ENCODE measurements at regions not wholly inside any gene's neighbourhood (a gene's known extent, or its start where the extent isn't known, plus 50 kb on each side); places are given as distances from the start of the nearest gene placed in this dataset.

GRCh38 chr2:239570216-239570925 is 169.6 kb upstream of the HDAC4 start:
- TF ChIP-seq ZNF565 (CRISPR knock-in tag; conservative IDR thresholded peaks at IDR 0.05; ENCODE audit: low read depth) (no peak), ESRRG (CRISPR knock-in tag; IDR thresholded peaks at IDR 0.05) (no peak), POU6F1 (CRISPR knock-in tag; IDR thresholded peaks at IDR 0.05; ENCODE audit: borderline replicate concordance, low read depth) (no peak), BACH2 (CRISPR knock-in tag; IDR thresholded peaks at IDR 0.05; ENCODE audit: borderline replicate concordance) (no peak), OSR1 (CRISPR knock-in tag; IDR thresholded peaks at IDR 0.05) (no peak), PATZ1 (CRISPR knock-in tag; IDR thresholded peaks at IDR 0.05; ENCODE audit: borderline replicate concordance) (no peak), CREB5 (CRISPR knock-in tag; IDR thresholded peaks at IDR 0.05; ENCODE audit: low read depth) (no peak), RARB (CRISPR knock-in tag; IDR thresholded peaks at IDR 0.05) (no peak), PPARA (CRISPR knock-in tag; IDR thresholded peaks at IDR 0.05; ENCODE audit: borderline replicate concordance) (no peak), TOX (CRISPR knock-in tag; IDR thresholded peaks at IDR 0.05; ENCODE audit: borderline replicate concordance) (no peak), GLIS3 (CRISPR knock-in tag; IDR thresholded peaks at IDR 0.05) (no peak), ZNF8 (CRISPR knock-in tag; IDR thresholded peaks at IDR 0.05) (no peak), ZNF70 (CRISPR knock-in tag; IDR thresholded peaks at IDR 0.05) (no peak), ARNTL (CRISPR knock-in tag; IDR thresholded peaks at IDR 0.05; ENCODE audit: borderline replicate concordance, low read depth) (no peak)
- no peak for ATAC-seq

- TF ChIP-seq CSDC2 (CRISPR knock-in tag; IDR thresholded peaks at IDR 0.05) (no peak), TCF4 (CRISPR knock-in tag; IDR thresholded peaks at IDR 0.05; ENCODE audit: borderline replicate concordance) (no peak), CSRNP3 (CRISPR knock-in tag; IDR thresholded peaks at IDR 0.05) (no peak), ZFP30 (CRISPR knock-in tag; IDR thresholded peaks at IDR 0.05) (no peak), POU6F1 (CRISPR knock-in tag; IDR thresholded peaks at IDR 0.05; ENCODE audit: borderline replicate concordance, low read depth) (no peak), CREB5 (CRISPR knock-in tag; IDR thresholded peaks at IDR 0.05; ENCODE audit: low read depth) (no peak)
- no peak for ATAC-seq
Measured at GRCh38 chr2:239569401-239570090, 168.7 kb upstream of the HDAC4 start.

GRCh38 chr2:239568601-239569000 is 167.8 kb upstream of the HDAC4 start:
- TF ChIP-seq PATZ1 (CRISPR knock-in tag; IDR thresholded peaks at IDR 0.05; ENCODE audit: borderline replicate concordance) (no peak), ZC3H10 (CRISPR knock-in tag; IDR thresholded peaks at IDR 0.05) (no peak)
- no peak for ATAC-seq
